H1 (cell line): ENCODE measurements at regions not wholly inside any gene's neighbourhood (a gene's known extent, or its start where the extent isn't known, plus 50 kb on each side); places are given as distances from the start of the nearest gene placed in this dataset.

Experiments
- CTCF ChIA-PET: fragments of 300-600 bp; sonication (Branson Sonifier 250); formaldehyde crosslinking; loops from one replicate; lab custom pipeline; 2021; ENCODE audit not compliant: partially characterized antibody; lab: Charles Lee
- POLR2A ChIA-PET: fragments of 300-600 bp; sonication (Branson Sonifier 250); formaldehyde crosslinking; loops from one replicate; lab custom pipeline; 2021; ENCODE audit warnings: inconsistent platforms; ENCODE audit not compliant: partially characterized antibody; lab: Charles Lee
- DNase-seq, 2 experiments: peaks; one replicate each; pipeline versions ENCODE4 v3.0.0 to v3.0.0-alpha.2; 2010 to 2022; ENCODE audit warnings: low spot score in 2 of 2, low read depth in 1 of 2, mixed read lengths in 1 of 2
- FAIRE-seq: peaks from 2 replicates; lab custom pipeline; 2011; peaks lifted over from hg19 to GRCh38; lab: Jason Lieb, UNC
- H2AFZ ChIP-seq: 2 replicates; pipeline ENCODE4 v1.8.1; 2012; ENCODE audit warnings: low read length, inconsistent platforms
- H2AK5ac ChIP-seq: 2 replicates; pipeline ENCODE4 v1.6.1; 2013; ENCODE audit warnings: low read depth, low read length
- H2BK120ac ChIP-seq: replicated peaks from 2 replicates; pipeline ENCODE3; 2013; ENCODE audit warnings: low read depth, low read length, inconsistent platforms
- H2BK12ac ChIP-seq: 2 replicates; pipeline ENCODE4 v1.6.1; 2013; ENCODE audit warnings: low read depth, low read length
- H2BK15ac ChIP-seq: 2 replicates; pipeline ENCODE4 v1.6.1; 2013; ENCODE audit warnings: low read length
- H2BK20ac ChIP-seq: 2 replicates; pipeline ENCODE4 v1.6.1; 2013; ENCODE audit warnings: low read length
- H2BK5ac ChIP-seq: 2 replicates; pipeline ENCODE4 v1.6.1; 2013; ENCODE audit warnings: low read depth, low read length
- H3K14ac ChIP-seq: 2 replicates; pipeline ENCODE4 v1.6.1; 2013; ENCODE audit warnings: inconsistent platforms; ENCODE audit not compliant: insufficient read length
- H3K18ac ChIP-seq: 2 replicates; pipeline ENCODE4 v1.6.1; 2013; ENCODE audit warnings: low read length; ENCODE audit errors: extremely low read depth
- H3K23ac ChIP-seq: 2 replicates; pipeline ENCODE4 v1.6.1; 2013; ENCODE audit warnings: inconsistent platforms; ENCODE audit not compliant: insufficient read length
- H3K23me2 ChIP-seq: 2 replicates; pipeline ENCODE4 v1.6.1; 2013; ENCODE audit warnings: low read depth, low read length
- H3K27ac ChIP-seq: 2 replicates; pipeline ENCODE4 v1.6.1; 2011; ENCODE audit warnings: low read depth, low read length, inconsistent platforms
- H3K27me3 ChIP-seq, 4 experiments: replicated peaks in 1 of 4; 1 replicate in 1 of 4; 2 replicates in 3 of 4; pipeline versions ENCODE4 v1.6.1 to v1.8.1; 2011 to 2013; ENCODE audit warnings: low read length in 3 of 4, mild to moderate bottlenecking in 3 of 4, inconsistent platforms in 2 of 4, mixed read lengths in 2 of 4, moderate library complexity in 1 of 4; ENCODE audit not compliant: control insufficient read depth in 3 of 4, insufficient read depth in 3 of 4; ENCODE audit errors: extremely low read depth in 1 of 4
- H3K36me3 ChIP-seq, 4 experiments: 2 replicates each; pipeline versions ENCODE4 v1.6.1 to v1.8.1; 2011 to 2013; ENCODE audit warnings: mild to moderate bottlenecking in 4 of 4, low read length in 3 of 4, moderate library complexity in 2 of 4, control low read depth in 1 of 4, inconsistent platforms in 1 of 4; ENCODE audit not compliant: insufficient read depth in 4 of 4, control insufficient read depth in 2 of 4
- H3K4ac ChIP-seq: replicated peaks from 2 replicates; pipeline ENCODE3; 2013; ENCODE audit warnings: low read length, low read depth, mixed read lengths, inconsistent platforms; ENCODE audit not compliant: insufficient read length
- H3K4me1 ChIP-seq, 4 experiments: replicated peaks in 1 of 4; 1 replicate in 1 of 4; 2 replicates in 3 of 4; pipeline versions ENCODE4 v1.6.1 to v1.8.1; 2011 to 2013; ENCODE audit warnings: low read length in 3 of 4, inconsistent platforms in 2 of 4, mixed read lengths in 1 of 4; ENCODE audit not compliant: insufficient read depth in 4 of 4, control insufficient read depth in 3 of 4
- H3K4me2 ChIP-seq, 2 experiments: 2 replicates each; pipeline versions ENCODE4 v1.6.1 to v1.8.1; 2011 to 2013; ENCODE audit warnings: low read depth in 2 of 2, low read length in 2 of 2, control low read depth in 1 of 2, inconsistent platforms in 1 of 2, mild to moderate bottlenecking in 1 of 2; ENCODE audit not compliant: insufficient read depth in 1 of 2
- H3K4me3 ChIP-seq, 4 experiments: fragments of 200-600, 300-600 bp in 1 of 4; sonication (generic), shearing (Covaris generic), sonication (Bioruptor Twin) in 1 of 4; 2 replicates each; pipeline versions ENCODE4 v1.5.1 to v1.8.1; 2011 to 2016; ENCODE audit warnings: low read length in 4 of 4, low read depth in 3 of 4, control low read depth in 2 of 4, inconsistent platforms in 2 of 4, mild to moderate bottlenecking in 2 of 4, mixed read lengths in 1 of 4, moderate library complexity in 1 of 4; ENCODE audit not compliant: insufficient read depth in 2 of 4; ENCODE audit errors: extremely low read depth in 1 of 4
- H3K56ac ChIP-seq: replicated peaks from 2 replicates; pipeline ENCODE3; 2013; ENCODE audit warnings: low read depth, mild to moderate bottlenecking, mixed read lengths, low read length, inconsistent platforms; ENCODE audit not compliant: insufficient read length
- H3K79me1 ChIP-seq: 2 replicates; pipeline ENCODE4 v1.6.1; 2013; ENCODE audit warnings: low read depth, low read length, control low read depth
- H3K79me2 ChIP-seq, 2 experiments: 2 replicates each; pipeline versions ENCODE4 v1.6.1 to v1.8.1; 2012 to 2013; ENCODE audit warnings: low read length in 2 of 2, mild to moderate bottlenecking in 2 of 2, inconsistent platforms in 1 of 2; ENCODE audit not compliant: insufficient read depth in 2 of 2, control insufficient read depth in 1 of 2
- H3K9ac ChIP-seq, 4 experiments: replicated peaks in 1 of 4; 1 replicate in 1 of 4; 2 replicates in 3 of 4; pipeline versions ENCODE4 v1.6.1 to v1.8.1; 2011 to 2013; ENCODE audit warnings: low read depth in 3 of 4, low read length in 3 of 4, control low read depth in 2 of 4, mild to moderate bottlenecking in 2 of 4, moderate library complexity in 2 of 4, inconsistent platforms in 1 of 4; ENCODE audit errors: extremely low read depth in 1 of 4
- H3K9me3 ChIP-seq, 2 experiments: 2 replicates each; pipeline versions ENCODE4 v1.6.1 to v1.8.1; 2012 to 2013; ENCODE audit warnings: mild to moderate bottlenecking in 2 of 2, moderate library complexity in 2 of 2, control low read depth in 1 of 2, inconsistent platforms in 1 of 2, low read depth in 1 of 2, low read length in 1 of 2, mixed read lengths in 1 of 2; ENCODE audit not compliant: insufficient read depth in 2 of 2
- H4K20me1 ChIP-seq, 2 experiments: replicated peaks in 1 of 2; 2 replicates each; pipeline versions ENCODE3 to v1.8.1; 2011 to 2013; ENCODE audit warnings: inconsistent platforms in 2 of 2, low read length in 2 of 2, mild to moderate bottlenecking in 1 of 2; ENCODE audit not compliant: insufficient read depth in 2 of 2, control insufficient read depth in 1 of 2
- H4K5ac ChIP-seq: 2 replicates; pipeline ENCODE4 v1.6.1; 2013; ENCODE audit warnings: low read length, low read depth, mixed read lengths, inconsistent platforms; ENCODE audit not compliant: insufficient read length
- H4K8ac ChIP-seq: 2 replicates; pipeline ENCODE4 v1.8.0; 2013; ENCODE audit warnings: mild to moderate bottlenecking, moderate library complexity, low read length, inconsistent platforms; ENCODE audit not compliant: insufficient read depth; ENCODE audit errors: extremely low read depth
- H4K91ac ChIP-seq: replicated peaks from 2 replicates; pipeline ENCODE3; 2013; ENCODE audit warnings: low read length, mixed read lengths, inconsistent platforms; ENCODE audit not compliant: insufficient read length
- CHD2 ChIP-seq: IDR thresholded peaks from 2 replicates; pipeline ENCODE4 v1.6.1; 2012; ENCODE audit warnings: low read length, improper control_type of control experiment
- CREB1 ChIP-seq: IDR thresholded peaks from 2 replicates; pipeline ENCODE4 v1.6.1; 2012; ENCODE audit warnings: inconsistent platforms
- CTCF ChIP-seq, 3 experiments: IDR thresholded peaks; 1 replicate in 2 of 3; 2 replicates in 1 of 3; pipeline versions ENCODE4 v1.5.1 to v1.6.1; 2011; ENCODE audit warnings: low read length in 3 of 3, mild to moderate bottlenecking in 3 of 3, inconsistent platforms in 2 of 3, low read depth in 1 of 3, moderate library complexity in 1 of 3; ENCODE audit not compliant: insufficient read depth in 1 of 3; ENCODE audit errors: control extremely low read depth in 1 of 3
- KDM4A ChIP-seq: IDR thresholded peaks from one replicate; pipeline ENCODE4 v1.7.1; 2012; ENCODE audit warnings: low read depth, mild to moderate bottlenecking, moderate library complexity, low read length, inconsistent platforms; ENCODE audit not compliant: severe bottlenecking
- RAD21 ChIP-seq, 2 experiments: IDR thresholded peaks in 1 of 2; conservative IDR thresholded peaks in 1 of 2; 2 replicates each; pipeline ENCODE4 v1.6.1; 2011; ENCODE audit warnings: low read depth in 2 of 2, low read length in 2 of 2, improper control_type of control experiment in 1 of 2, inconsistent platforms in 1 of 2, mild to moderate bottlenecking in 1 of 2, moderate library complexity in 1 of 2
- WGBS, 2 experiments: shearing (Covaris generic) in 1 of 2; methylation state at CpG; one replicate each; pipeline versions ENCODE4 v1.1.6 to v1.1.7; 2013 to 2015; ENCODE audit warnings: low lambda C conversion rate in 2 of 2, mixed read lengths in 2 of 2, inconsistent platforms in 1 of 2, low coverage in 1 of 2, missing lambda C conversion rate in 1 of 2; ENCODE audit not compliant: insufficient replicate concordance in 2 of 2, insufficient coverage in 1 of 2, insufficient read length in 1 of 2; ENCODE audit errors: extremely low coverage in 1 of 2, missing lambda C conversion rate in 1 of 2; 5-methylcytosine and 5-hydroxymethylcytosine counted together

- H3K79me2 ChIP-seq = no peaks in the 10 kb centered on the region
- H3K18ac ChIP-seq = no peak overlapping the region
- no peak overlapping the region for H3K56ac ChIP-seq
- CTCF ChIA-PET = interaction anchor here (0.8 kb wide), 1 partner anchor 20 kb away, joined by 3 read pairs; no protein-coding TSS in a partner anchor
- H3K27me3 ChIP-seq = no peaks in the 10 kb centered on the region
- no peak overlapping the region for H3K14ac ChIP-seq
- H3K9ac ChIP-seq = no peak overlapping the region
- H3K79me1 ChIP-seq = no peaks in the 10 kb centered on the region
- 83% methylated on average over 6 of the region's 6 CpGs; no CpG with 5 or more reads in 1 of the 2 experiments for WGBS, 2 experiments
- H3K23me2 ChIP-seq = no peaks in the 10 kb centered on the region
- H3K4me3 ChIP-seq = no peak overlapping the region
- TF ChIP-seq CTCF (IDR thresholded peaks at IDR 0.05; ENCODE audit: control extremely low read depth in 1 of 3, insufficient read depth in 1 of 3, low read depth in 1 of 3, low read length in 3 of 3) (peak; percentile 18 to 63 (median 37); a peak in 3 of 4 replicates), CREB1 (peak; percentile 46; the same call in 1 of the 2 replicates), CHD2 (no peak), KDM4A (no peak), RAD21 (IDR thresholded peaks at IDR 0.05 in 1 of 2, conservative IDR thresholded peaks at IDR 0.05 in 1 of 2; ENCODE audit: low read depth in 2 of 2, low read length in 2 of 2) (peak; percentile 40 to 50; a peak in 3 of 4 replicates)
- TF ChIP-seq, all 59 proteins: peak for 3
- FAIRE-seq (no peak), DNase-seq (peak in 1 of 2 experiments; percentile 3)
- Histone ChIP-seq H3K4me1 (no peaks in the 10 kb centered on the region), H3K23ac (no peak overlapping the region), H4K8ac (no peak overlapping the region), H3K27ac (no peak overlapping the region), H2BK15ac (no peak overlapping the region), H4K5ac (no peak overlapping the region), H2AK5ac (no peak overlapping the region), H3K9me3 (peaks cover 0 to under 1% of the 10 kb centered on the region in 2 experiments; a peak in 1 of 4 replicates), H3K36me3 (no peaks in the 10 kb centered on the region), H3K4ac (no peak overlapping the region), H2BK12ac (no peak overlapping the region), H3K4me2 (no peak overlapping the region), H2BK20ac (no peak overlapping the region), H4K20me1 (no peaks in the 10 kb centered on the region), H2BK120ac (no peak overlapping the region), H2BK5ac (no peak overlapping the region), H4K91ac (no peak overlapping the region), H2AFZ (no peak overlapping the region)
- POLR2A ChIA-PET = no interaction called here
These were observed 356.2 kb downstream of the GJA1 start for GRCh38 chr6:121791396-121792315.
